Colonic mucosa (tissue), 4 donors: ENCODE measurements at regions not wholly inside any gene's neighbourhood (a gene's known extent, or its start where the extent isn't known, plus 50 kb on each side); places are given as distances from the start of the nearest gene placed in this dataset.

ENCODE experiments used
- DNase-seq: peaks from one replicate; pipeline ENCODE4 v3.0.0-alpha.2; 2020
- H3K27ac ChIP-seq: fragments of 200-600 bp; one replicate; pipeline ENCODE4 v1.8.0; 2021
- H3K27me3 ChIP-seq: fragments of 200-600 bp; one replicate; pipeline ENCODE4 v1.8.0; 2021
- H3K36me3 ChIP-seq: fragments of 200-600 bp; one replicate; pipeline ENCODE4 v1.8.0; 2021
- H3K4me1 ChIP-seq: fragments of 200-600 bp; one replicate; pipeline ENCODE4 v1.8.0; 2021; ENCODE audit warnings: mild to moderate bottlenecking
- H3K4me3 ChIP-seq: fragments of 200-600 bp; one replicate; pipeline ENCODE4 v1.8.0; 2021
- H3K9ac ChIP-seq, 2 donors: one replicate each; pipeline ENCODE4 v1.7.0; 2013; ENCODE audit warnings: control low read depth in 2 of 2, low read depth in 2 of 2, low read length in 2 of 2
- H3K9me3 ChIP-seq: fragments of 200-600 bp; one replicate; pipeline ENCODE4 v1.8.0; 2021
- CTCF ChIP-seq: fragments of 200-600 bp; IDR thresholded peaks from one replicate; pipeline ENCODE4 v1.8.0; 2022; ENCODE audit warnings: antibody characterized with exemption, mild to moderate bottlenecking
- intact Hi-C: fragments of 100-400 bp; cut with DNase I; formaldehyde crosslinking; loops from one replicate; pipeline ENCODE4 v1.14.1; 2022
- donor health status: healthy.
- donor health status: DM: no; HTN: no; CAD: no.
- donor health status: DM: no; HTN: no; CAD: no.

GRCh38 chr11:116442238-116442752 is 330.5 kb downstream of the BUD13 start:
- Histone ChIP-seq H3K27ac (no peak overlapping the region), H3K4me3 (no peak overlapping the region), H3K36me3 (no peaks in the 10 kb centered on the region), H3K9me3 (no peaks in the 10 kb centered on the region), H3K27me3 (no peaks in the 10 kb centered on the region), H3K9ac (no peak overlapping the region), H3K4me1 (no peaks in the 10 kb centered on the region)
- TF ChIP-seq CTCF, result no peak
- no peak for DNase-seq
- intact Hi-C loops, result no loop called here

GRCh38 chr11:116439361-116439677 is 333.5 kb downstream of the BUD13 start:
- no peaks in the 10 kb centered on the region for H3K9me3 ChIP-seq
- H3K9ac ChIP-seq, result no peak overlapping the region
- intact Hi-C loops, result no loop called here
- no peak overlapping the region for H3K27ac ChIP-seq
- DNase-seq, result no peak
- H3K4me1 ChIP-seq, result no peaks in the 10 kb centered on the region
- TF ChIP-seq CTCF, result no peak
- H3K36me3 ChIP-seq, result no peaks in the 10 kb centered on the region
- H3K4me3 ChIP-seq, result no peak overlapping the region
- H3K27me3 ChIP-seq, result no peaks in the 10 kb centered on the region

- Histone ChIP-seq H3K9ac (no peak overlapping the region), H3K9me3 (no peaks in the 10 kb centered on the region), H3K4me3 (no peak overlapping the region), H3K27me3 (no peaks in the 10 kb centered on the region), H3K4me1 (no peaks in the 10 kb centered on the region), H3K36me3 (no peaks in the 10 kb centered on the region), H3K27ac (no peak overlapping the region)
- DNase-seq, result no peak
- TF ChIP-seq CTCF, result no peak
- intact Hi-C loops, result no loop called here
These were observed 334.0 kb downstream of the BUD13 start for GRCh38 chr11:116438651-116439360.

GRCh38 chr11:116434986-116435385 is 337.8 kb downstream of the BUD13 start:
- no peak for TF ChIP-seq CTCF
- H3K9me3 ChIP-seq, result no peaks in the 10 kb centered on the region
- H3K9ac ChIP-seq, result no peak overlapping the region
- no peak overlapping the region for H3K4me3 ChIP-seq
- H3K27ac ChIP-seq, result no peak overlapping the region
- intact Hi-C loops, result no loop called here
- no peaks in the 10 kb centered on the region for H3K36me3 ChIP-seq
- no peak for DNase-seq
- H3K27me3 ChIP-seq, result no peaks in the 10 kb centered on the region
- no peaks in the 10 kb centered on the region for H3K4me1 ChIP-seq

- no peak for DNase-seq
- no peaks in the 10 kb centered on the region for H3K9me3 ChIP-seq
- H3K4me1 ChIP-seq, result no peaks in the 10 kb centered on the region
- H3K4me3 ChIP-seq, result no peak overlapping the region
- no peaks in the 10 kb centered on the region for H3K27me3 ChIP-seq
- no peak overlapping the region for H3K9ac ChIP-seq
- intact Hi-C loops, result no loop called here
- TF ChIP-seq CTCF, result no peak
- no peak overlapping the region for H3K27ac ChIP-seq
- H3K36me3 ChIP-seq, result no peaks in the 10 kb centered on the region
These were observed 340.5 kb downstream of the BUD13 start for GRCh38 chr11:116432301-116432700.
